Fibroblast of skin of left biceps (primary cell): ENCODE measurements at regions not wholly inside any gene's neighbourhood (a gene's known extent, or its start where the extent isn't known, plus 50 kb on each side); places are given as distances from the start of the nearest gene placed in this dataset.

ENCODE experiments used
- DNase-seq, 2 experiments: peaks; one replicate each; pipeline ENCODE4 v3.0.0-alpha.2; 2013; ENCODE audit warnings: low read depth in 2 of 2

GRCh38 chr13:106299621-106300020 is 235.8 kb downstream of the EFNB2 start:
- DNase-seq: no peak

- no peak for DNase-seq
Measured at GRCh38 chr13:106297283-106297682, 238.2 kb downstream of the EFNB2 start.

GRCh38 chr13:106296723-106297122 is 238.7 kb downstream of the EFNB2 start:
- no peak for DNase-seq

GRCh38 chr13:106295971-106296370 is 239.5 kb downstream of the EFNB2 start:
- DNase-seq: no peak

- no peak for DNase-seq
Measured at GRCh38 chr13:106291006-106291405, 244.5 kb downstream of the EFNB2 start.

- DNase-seq: no peak
Measured at GRCh38 chr13:106287351-106287750, 248.1 kb downstream of the EFNB2 start.

GRCh38 chr13:106286811-106287210 is 248.7 kb downstream of the EFNB2 start:
- no peak for DNase-seq

GRCh38 chr13:106284358-106284757 is 251.1 kb downstream of the EFNB2 start:
- DNase-seq: no peak

DNA sequence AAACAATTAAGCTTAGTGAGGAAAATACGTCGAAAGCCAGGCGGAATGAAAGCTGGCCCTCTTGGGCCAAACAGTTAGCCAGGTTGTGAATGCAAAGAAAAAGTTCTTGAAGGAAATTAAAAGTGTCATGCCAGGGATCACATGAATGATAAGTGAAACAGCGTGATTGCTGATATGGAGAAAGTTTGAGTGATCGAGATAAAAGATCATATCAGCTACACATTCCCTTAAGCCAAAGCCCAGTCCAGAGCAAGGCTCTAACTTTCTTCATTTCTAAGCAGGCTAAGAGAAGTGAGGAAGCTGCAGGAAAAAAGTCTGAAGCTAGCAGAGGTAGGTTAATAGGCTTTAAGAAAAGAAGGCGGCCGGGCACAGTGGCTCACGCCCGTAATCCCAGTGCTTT is 254.0 kb downstream of the EFNB2 start:
- DNase-seq: no peak

DNA sequence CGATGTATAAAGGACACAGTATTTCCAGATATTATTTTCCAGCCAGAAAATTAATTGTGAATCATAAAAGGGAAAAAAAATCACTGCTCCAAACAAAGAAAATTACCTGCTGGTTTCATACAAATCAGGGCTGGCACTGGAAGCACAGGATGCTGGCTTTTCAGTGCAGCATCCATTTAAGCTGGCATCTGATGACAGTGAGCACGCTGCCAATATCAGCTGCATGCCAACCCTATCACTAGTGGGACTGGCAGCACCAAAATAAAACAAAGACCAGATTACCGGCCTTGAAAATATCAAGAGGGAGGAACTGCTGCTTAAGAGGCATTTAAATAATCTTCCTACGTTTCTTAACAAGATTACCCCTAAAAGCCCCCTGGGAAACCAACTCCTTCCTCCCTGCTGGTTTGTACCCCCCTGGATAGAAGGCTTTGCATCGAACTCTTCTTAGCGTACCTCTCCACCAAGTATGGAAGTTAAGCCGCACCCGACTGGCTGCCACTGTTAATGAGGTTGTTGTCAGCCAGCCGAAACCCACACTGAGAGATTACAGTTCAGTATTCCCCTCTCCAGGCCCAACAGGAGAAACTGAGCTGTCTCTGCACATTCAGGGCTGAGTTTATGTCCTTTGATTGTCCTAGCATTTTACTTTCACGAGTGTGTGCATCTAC is 257.8 kb downstream of the EFNB2 start:
- no peak for DNase-seq

GRCh38 chr13:106276876-106277275 is 258.6 kb downstream of the EFNB2 start:
- DNase-seq: no peak

- no peak for DNase-seq
Measured at GRCh38 chr13:106275446-106276032, 259.9 kb downstream of the EFNB2 start.

GRCh38 chr13:106274551-106275203 is 260.8 kb downstream of the EFNB2 start:
- DNase-seq: no peak

GRCh38 chr13:106263801-106264200 is 271.7 kb downstream of the EFNB2 start:
- no peak for DNase-seq

GRCh38 chr13:106262886-106263285 is 272.6 kb downstream of the EFNB2 start:
- DNase-seq: no peak

- no peak for DNase-seq
Measured at GRCh38 chr13:106261450-106261849, 274.0 kb downstream of the EFNB2 start.

GRCh38 chr13:106260352-106260751 is 275.1 kb downstream of the EFNB2 start:
- DNase-seq: no peak

DNA sequence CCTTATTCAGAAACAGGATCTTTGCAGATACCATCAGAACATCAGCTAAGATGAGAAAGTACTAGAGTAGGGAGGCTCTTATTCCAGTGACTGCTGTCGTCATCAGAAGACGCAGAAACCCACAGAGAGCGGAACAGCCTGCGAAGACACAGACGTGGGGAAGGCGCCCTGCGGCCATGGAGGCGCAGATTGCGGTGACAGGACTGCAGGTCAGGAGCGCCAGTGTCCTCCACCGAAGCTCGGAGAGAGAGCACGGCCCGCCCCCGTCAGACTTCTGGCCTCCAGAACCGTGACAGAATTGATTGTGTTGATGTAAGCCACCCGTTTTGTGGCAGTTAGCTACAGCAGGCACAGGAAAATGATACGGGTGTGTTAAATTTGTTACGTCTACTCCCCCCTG is 275.5 kb downstream of the EFNB2 start:
- DNase-seq: no peak

DNA sequence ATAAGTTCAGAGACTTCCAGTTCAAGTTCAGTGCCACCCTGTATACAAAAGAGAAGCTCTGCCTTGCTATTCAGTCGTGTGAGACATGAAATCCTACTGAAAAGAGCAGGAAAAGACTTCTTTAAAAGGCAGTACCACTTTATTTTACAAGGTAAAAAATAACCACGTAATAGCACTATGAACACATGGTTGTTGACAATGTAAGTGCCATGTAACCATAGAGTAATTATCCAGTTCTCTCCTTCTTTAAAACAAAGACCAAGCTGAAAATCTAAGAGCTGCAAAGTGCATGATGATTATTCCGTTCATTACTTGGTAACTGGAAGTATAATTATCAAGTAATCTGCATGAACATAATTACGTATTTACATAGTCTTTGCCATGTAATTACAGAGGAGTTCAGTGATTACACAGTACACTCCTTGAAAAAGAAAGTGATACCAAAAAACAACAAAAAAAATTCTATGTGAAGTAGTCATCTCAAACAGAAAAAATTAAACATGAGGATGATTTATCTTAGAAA is 288.7 kb downstream of the EFNB2 start:
- DNase-seq: no peak

- DNase-seq: no peak
Measured at GRCh38 chr13:106246242-106246641, 289.2 kb downstream of the EFNB2 start.

- DNase-seq: no peak
Measured at GRCh38 chr13:106243011-106243565, 292.4 kb downstream of the EFNB2 start.
